Ishikawa (cell line): ENCODE measurements at regions not wholly inside any gene's neighbourhood (a gene's known extent, or its start where the extent isn't known, plus 50 kb on each side); places are given as distances from the start of the nearest gene placed in this dataset.

Experiments
- EGR1 ChIP-seq: IDR thresholded peaks from 2 replicates; pipeline ENCODE4 v1.6.1; 2012
- EP300 ChIP-seq: IDR thresholded peaks from 2 replicates; pipeline ENCODE4 v1.6.1; 2012; ENCODE audit warnings: borderline replicate concordance
- RAD21 ChIP-seq: IDR thresholded peaks from 2 replicates; pipeline ENCODE4 v1.6.1; 2012; ENCODE audit warnings: low read depth
- TAF1 ChIP-seq: IDR thresholded peaks from 2 replicates; pipeline ENCODE4 v1.6.1; 2012; ENCODE audit warnings: low read depth, mild to moderate bottlenecking
- ZBTB7A ChIP-seq: IDR thresholded peaks from 2 replicates; pipeline ENCODE4 v1.6.1; 2012; ENCODE audit warnings: low read depth
- TF ChIP-seq, protein P1 (sequence below): IDR thresholded peaks from 2 replicates; pipeline ENCODE4 v1.6.1; 2012
- TF ChIP-seq, protein P2 (sequence below): IDR thresholded peaks from 2 replicates; pipeline ENCODE4 v1.6.1; 2012; ENCODE audit warnings: low read depth, mild to moderate bottlenecking

DNA sequence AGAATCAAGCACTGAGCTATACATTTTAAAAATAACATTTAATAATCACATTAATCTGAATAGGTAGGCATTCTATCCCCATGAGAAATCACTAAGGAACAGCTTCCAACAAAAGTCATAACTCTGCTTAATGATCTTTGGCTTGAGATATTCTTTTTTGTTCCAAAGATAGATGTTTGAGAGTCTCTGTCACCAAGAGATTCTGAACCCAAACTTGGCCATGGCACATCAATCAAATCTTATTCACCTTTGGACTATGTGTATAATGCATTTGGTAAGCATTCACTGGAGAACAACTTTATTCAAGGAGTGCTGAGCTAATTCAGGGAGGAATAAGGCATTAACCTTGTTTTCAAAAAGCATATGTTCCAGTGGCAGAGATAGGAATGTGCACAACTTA, 743.3 kb downstream of the SLC4A3 start:
- TF ChIP-seq TAF1 = no peak
- TF ChIP-seq, protein P1, sequence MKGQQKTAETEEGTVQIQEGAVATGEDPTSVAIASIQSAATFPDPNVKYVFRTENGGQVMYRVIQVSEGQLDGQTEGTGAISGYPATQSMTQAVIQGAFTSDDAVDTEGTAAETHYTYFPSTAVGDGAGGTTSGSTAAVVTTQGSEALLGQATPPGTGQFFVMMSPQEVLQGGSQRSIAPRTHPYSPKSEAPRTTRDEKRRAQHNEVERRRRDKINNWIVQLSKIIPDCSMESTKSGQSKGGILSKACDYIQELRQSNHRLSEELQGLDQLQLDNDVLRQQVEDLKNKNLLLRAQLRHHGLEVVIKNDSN = no peak
- TF ChIP-seq RAD21 = no peak
- no peak for TF ChIP-seq EP300
- TF ChIP-seq, protein P2, sequence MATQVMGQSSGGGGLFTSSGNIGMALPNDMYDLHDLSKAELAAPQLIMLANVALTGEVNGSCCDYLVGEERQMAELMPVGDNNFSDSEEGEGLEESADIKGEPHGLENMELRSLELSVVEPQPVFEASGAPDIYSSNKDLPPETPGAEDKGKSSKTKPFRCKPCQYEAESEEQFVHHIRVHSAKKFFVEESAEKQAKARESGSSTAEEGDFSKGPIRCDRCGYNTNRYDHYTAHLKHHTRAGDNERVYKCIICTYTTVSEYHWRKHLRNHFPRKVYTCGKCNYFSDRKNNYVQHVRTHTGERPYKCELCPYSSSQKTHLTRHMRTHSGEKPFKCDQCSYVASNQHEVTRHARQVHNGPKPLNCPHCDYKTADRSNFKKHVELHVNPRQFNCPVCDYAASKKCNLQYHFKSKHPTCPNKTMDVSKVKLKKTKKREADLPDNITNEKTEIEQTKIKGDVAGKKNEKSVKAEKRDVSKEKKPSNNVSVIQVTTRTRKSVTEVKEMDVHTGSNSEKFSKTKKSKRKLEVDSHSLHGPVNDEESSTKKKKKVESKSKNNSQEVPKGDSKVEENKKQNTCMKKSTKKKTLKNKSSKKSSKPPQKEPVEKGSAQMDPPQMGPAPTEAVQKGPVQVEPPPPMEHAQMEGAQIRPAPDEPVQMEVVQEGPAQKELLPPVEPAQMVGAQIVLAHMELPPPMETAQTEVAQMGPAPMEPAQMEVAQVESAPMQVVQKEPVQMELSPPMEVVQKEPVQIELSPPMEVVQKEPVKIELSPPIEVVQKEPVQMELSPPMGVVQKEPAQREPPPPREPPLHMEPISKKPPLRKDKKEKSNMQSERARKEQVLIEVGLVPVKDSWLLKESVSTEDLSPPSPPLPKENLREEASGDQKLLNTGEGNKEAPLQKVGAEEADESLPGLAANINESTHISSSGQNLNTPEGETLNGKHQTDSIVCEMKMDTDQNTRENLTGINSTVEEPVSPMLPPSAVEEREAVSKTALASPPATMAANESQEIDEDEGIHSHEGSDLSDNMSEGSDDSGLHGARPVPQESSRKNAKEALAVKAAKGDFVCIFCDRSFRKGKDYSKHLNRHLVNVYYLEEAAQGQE = no peak
- no peak for TF ChIP-seq EGR1
- no peak for TF ChIP-seq ZBTB7A
